WTC11 (cell line): ENCODE measurements at regions not wholly inside any gene's neighbourhood (a gene's known extent, or its start where the extent isn't known, plus 50 kb on each side); places are given as distances from the start of the nearest gene placed in this dataset.

Experiments used
- ATAC-seq: fragments of 200-7000 bp; cut with Tn5 transposase; 2 replicates; pipeline ENCODE4 v1.10.0; 2021; ENCODE audit warnings: mild to moderate bottlenecking, moderate library complexity
- CTCF ChIA-PET: fragments of 300-600 bp; sonication (Branson Sonifier 250); formaldehyde crosslinking; loops from one replicate; lab custom pipeline; 2021; ENCODE audit warnings: antibody characterized with exemption; lab: Charles Lee
- POLR2A ChIA-PET: fragments of 350-600 bp; sonication (Branson Sonifier 250); formaldehyde crosslinking; loops from one replicate; lab custom pipeline; 2021; ENCODE audit warnings: antibody characterized with exemption; lab: Charles Lee
- DNase-seq: peaks from one replicate; pipeline ENCODE4 v3.0.0; 2021; ENCODE audit warnings: low spot score
- H3K27ac Mint-ChIP-seq: 2 replicates; pipeline ENCODE4 v1.8.0; 2021; ENCODE audit warnings: mixed read lengths
- H3K27me3 Mint-ChIP-seq: 2 replicates; pipeline ENCODE4 v1.8.0; 2021; ENCODE audit warnings: low read depth, mild to moderate bottlenecking, moderate library complexity, mixed read lengths
- H3K36me3 Mint-ChIP-seq: 2 replicates; pipeline ENCODE4 v1.8.0; 2021; ENCODE audit warnings: mixed read lengths
- H3K4me1 Mint-ChIP-seq: 2 replicates; pipeline ENCODE4 v1.8.0; 2022; ENCODE audit warnings: mixed read lengths
- H3K4me3 Mint-ChIP-seq: 2 replicates; pipeline ENCODE4 v1.8.0; 2021; ENCODE audit warnings: mild to moderate bottlenecking, moderate library complexity, mixed read lengths
- H3K9me3 Mint-ChIP-seq: 2 replicates; pipeline ENCODE4 v1.8.0; 2021; ENCODE audit warnings: mixed read lengths
- GRHL2 ChIP-seq: fragments of 250-450 bp; sonication (Bioruptor Pico); IDR thresholded peaks from 2 replicates; pipeline ENCODE4 v1.8.0; 2022; ENCODE audit warnings: mild to moderate bottlenecking, moderate library complexity; ENCODE audit not compliant: insufficient replicate concordance, severe bottlenecking
- NFATC4 ChIP-seq: fragments of 250-450 bp; sonication (Bioruptor Pico); IDR thresholded peaks from 2 replicates; pipeline ENCODE4 v1.9.0; 2021; ENCODE audit warnings: mild to moderate bottlenecking
- NFE2L1 ChIP-seq: sonication (generic); formaldehyde crosslinking; IDR thresholded peaks from 2 replicates; pipeline ENCODE4 v1.8.1; 2023; ENCODE audit warnings: missing genetic modification reagents
- OVOL2 ChIP-seq: fragments of 250-450 bp; sonication (Bioruptor Pico); IDR thresholded peaks from 2 replicates; pipeline ENCODE4 v1.9.0; 2021; ENCODE audit warnings: mild to moderate bottlenecking, borderline replicate concordance
- RELA ChIP-seq: sonication (generic); formaldehyde crosslinking; IDR thresholded peaks from 2 replicates; pipeline ENCODE4 v1.8.1; 2022; ENCODE audit warnings: missing genetic modification reagents, mild to moderate bottlenecking, borderline replicate concordance
- ZNF423 ChIP-seq: fragments of 250-450 bp; sonication (Bioruptor Pico); IDR thresholded peaks from 2 replicates; pipeline ENCODE4 v2.1.2; 2022; ENCODE audit warnings: mild to moderate bottlenecking, moderate library complexity
- TF ChIP-seq, protein P1 (sequence below): fragments of 250-450 bp; sonication (Bioruptor Pico); IDR thresholded peaks from 2 replicates; pipeline ENCODE4 v1.9.0; 2021; ENCODE audit warnings: mild to moderate bottlenecking, borderline replicate concordance
- TF ChIP-seq, protein P2 (sequence below): fragments of 250-450 bp; sonication (Bioruptor Pico); IDR thresholded peaks from 2 replicates; pipeline ENCODE4 v1.9.0; 2021; ENCODE audit warnings: mild to moderate bottlenecking
- TF ChIP-seq, protein P3 (sequence below): sonication (generic); formaldehyde crosslinking; IDR thresholded peaks from 2 replicates; pipeline ENCODE4 v1.8.1; 2023; ENCODE audit warnings: mild to moderate bottlenecking, missing genetic modification reagents, borderline replicate concordance
- TF ChIP-seq, protein P4 (sequence below): sonication (generic); formaldehyde crosslinking; IDR thresholded peaks from 2 replicates; pipeline ENCODE4 v1.8.0; 2023; ENCODE audit warnings: missing genetic modification reagents
- TF ChIP-seq, protein P5 (sequence below): sonication (generic); formaldehyde crosslinking; IDR thresholded peaks from 2 replicates; pipeline ENCODE4 v1.8.0; 2022; ENCODE audit warnings: missing genetic modification reagents
- TF ChIP-seq, protein P6 (sequence below): sonication (generic); formaldehyde crosslinking; IDR thresholded peaks from 2 replicates; pipeline ENCODE4 v1.8.1; 2022; ENCODE audit warnings: mild to moderate bottlenecking, missing genetic modification reagents, moderate library complexity, borderline replicate concordance

DNA sequence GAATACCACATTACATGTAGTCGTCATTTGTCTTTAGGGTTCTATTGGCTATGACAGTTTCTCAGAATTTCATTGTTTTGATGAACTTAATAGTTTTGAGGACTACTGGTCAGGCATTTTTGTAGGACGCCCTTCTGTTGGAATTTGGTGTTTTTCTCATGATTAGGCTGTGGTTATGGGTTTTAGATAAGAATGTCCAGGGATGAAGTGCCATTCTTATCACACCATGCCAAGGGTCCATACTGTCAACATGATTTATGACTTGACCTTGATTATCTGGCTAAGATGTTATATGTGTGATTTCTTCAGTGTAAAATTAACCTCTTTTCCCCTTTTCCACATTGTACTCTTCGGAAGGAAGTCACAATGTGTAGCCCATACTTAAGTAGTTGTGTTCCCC lies 135.3 kb downstream of the DIPK2A start (continued):
- TF ChIP-seq GRHL2 (CRISPR knock-in tag) (no peak), ZNF423 (CRISPR knock-in tag) (no peak), NFATC4 (no peak), NFE2L1 (no peak)
- TF ChIP-seq, protein P1, sequence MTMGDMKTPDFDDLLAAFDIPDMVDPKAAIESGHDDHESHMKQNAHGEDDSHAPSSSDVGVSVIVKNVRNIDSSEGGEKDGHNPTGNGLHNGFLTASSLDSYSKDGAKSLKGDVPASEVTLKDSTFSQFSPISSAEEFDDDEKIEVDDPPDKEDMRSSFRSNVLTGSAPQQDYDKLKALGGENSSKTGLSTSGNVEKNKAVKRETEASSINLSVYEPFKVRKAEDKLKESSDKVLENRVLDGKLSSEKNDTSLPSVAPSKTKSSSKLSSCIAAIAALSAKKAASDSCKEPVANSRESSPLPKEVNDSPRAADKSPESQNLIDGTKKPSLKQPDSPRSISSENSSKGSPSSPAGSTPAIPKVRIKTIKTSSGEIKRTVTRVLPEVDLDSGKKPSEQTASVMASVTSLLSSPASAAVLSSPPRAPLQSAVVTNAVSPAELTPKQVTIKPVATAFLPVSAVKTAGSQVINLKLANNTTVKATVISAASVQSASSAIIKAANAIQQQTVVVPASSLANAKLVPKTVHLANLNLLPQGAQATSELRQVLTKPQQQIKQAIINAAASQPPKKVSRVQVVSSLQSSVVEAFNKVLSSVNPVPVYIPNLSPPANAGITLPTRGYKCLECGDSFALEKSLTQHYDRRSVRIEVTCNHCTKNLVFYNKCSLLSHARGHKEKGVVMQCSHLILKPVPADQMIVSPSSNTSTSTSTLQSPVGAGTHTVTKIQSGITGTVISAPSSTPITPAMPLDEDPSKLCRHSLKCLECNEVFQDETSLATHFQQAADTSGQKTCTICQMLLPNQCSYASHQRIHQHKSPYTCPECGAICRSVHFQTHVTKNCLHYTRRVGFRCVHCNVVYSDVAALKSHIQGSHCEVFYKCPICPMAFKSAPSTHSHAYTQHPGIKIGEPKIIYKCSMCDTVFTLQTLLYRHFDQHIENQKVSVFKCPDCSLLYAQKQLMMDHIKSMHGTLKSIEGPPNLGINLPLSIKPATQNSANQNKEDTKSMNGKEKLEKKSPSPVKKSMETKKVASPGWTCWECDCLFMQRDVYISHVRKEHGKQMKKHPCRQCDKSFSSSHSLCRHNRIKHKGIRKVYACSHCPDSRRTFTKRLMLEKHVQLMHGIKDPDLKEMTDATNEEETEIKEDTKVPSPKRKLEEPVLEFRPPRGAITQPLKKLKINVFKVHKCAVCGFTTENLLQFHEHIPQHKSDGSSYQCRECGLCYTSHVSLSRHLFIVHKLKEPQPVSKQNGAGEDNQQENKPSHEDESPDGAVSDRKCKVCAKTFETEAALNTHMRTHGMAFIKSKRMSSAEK (CRISPR knock-in tag): no peak
- TF ChIP-seq, protein P2, sequence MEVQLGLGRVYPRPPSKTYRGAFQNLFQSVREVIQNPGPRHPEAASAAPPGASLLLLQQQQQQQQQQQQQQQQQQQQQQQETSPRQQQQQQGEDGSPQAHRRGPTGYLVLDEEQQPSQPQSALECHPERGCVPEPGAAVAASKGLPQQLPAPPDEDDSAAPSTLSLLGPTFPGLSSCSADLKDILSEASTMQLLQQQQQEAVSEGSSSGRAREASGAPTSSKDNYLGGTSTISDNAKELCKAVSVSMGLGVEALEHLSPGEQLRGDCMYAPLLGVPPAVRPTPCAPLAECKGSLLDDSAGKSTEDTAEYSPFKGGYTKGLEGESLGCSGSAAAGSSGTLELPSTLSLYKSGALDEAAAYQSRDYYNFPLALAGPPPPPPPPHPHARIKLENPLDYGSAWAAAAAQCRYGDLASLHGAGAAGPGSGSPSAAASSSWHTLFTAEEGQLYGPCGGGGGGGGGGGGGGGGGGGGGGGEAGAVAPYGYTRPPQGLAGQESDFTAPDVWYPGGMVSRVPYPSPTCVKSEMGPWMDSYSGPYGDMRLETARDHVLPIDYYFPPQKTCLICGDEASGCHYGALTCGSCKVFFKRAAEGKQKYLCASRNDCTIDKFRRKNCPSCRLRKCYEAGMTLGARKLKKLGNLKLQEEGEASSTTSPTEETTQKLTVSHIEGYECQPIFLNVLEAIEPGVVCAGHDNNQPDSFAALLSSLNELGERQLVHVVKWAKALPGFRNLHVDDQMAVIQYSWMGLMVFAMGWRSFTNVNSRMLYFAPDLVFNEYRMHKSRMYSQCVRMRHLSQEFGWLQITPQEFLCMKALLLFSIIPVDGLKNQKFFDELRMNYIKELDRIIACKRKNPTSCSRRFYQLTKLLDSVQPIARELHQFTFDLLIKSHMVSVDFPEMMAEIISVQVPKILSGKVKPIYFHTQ: no peak
- TF ChIP-seq, protein P3, sequence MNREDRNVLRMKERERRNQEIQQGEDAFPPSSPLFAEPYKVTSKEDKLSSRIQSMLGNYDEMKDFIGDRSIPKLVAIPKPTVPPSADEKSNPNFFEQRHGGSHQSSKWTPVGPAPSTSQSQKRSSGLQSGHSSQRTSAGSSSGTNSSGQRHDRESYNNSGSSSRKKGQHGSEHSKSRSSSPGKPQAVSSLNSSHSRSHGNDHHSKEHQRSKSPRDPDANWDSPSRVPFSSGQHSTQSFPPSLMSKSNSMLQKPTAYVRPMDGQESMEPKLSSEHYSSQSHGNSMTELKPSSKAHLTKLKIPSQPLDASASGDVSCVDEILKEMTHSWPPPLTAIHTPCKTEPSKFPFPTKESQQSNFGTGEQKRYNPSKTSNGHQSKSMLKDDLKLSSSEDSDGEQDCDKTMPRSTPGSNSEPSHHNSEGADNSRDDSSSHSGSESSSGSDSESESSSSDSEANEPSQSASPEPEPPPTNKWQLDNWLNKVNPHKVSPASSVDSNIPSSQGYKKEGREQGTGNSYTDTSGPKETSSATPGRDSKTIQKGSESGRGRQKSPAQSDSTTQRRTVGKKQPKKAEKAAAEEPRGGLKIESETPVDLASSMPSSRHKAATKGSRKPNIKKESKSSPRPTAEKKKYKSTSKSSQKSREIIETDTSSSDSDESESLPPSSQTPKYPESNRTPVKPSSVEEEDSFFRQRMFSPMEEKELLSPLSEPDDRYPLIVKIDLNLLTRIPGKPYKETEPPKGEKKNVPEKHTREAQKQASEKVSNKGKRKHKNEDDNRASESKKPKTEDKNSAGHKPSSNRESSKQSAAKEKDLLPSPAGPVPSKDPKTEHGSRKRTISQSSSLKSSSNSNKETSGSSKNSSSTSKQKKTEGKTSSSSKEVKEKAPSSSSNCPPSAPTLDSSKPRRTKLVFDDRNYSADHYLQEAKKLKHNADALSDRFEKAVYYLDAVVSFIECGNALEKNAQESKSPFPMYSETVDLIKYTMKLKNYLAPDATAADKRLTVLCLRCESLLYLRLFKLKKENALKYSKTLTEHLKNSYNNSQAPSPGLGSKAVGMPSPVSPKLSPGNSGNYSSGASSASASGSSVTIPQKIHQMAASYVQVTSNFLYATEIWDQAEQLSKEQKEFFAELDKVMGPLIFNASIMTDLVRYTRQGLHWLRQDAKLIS (CRISPR knock-in tag): no peak
- TF ChIP-seq, protein P4, sequence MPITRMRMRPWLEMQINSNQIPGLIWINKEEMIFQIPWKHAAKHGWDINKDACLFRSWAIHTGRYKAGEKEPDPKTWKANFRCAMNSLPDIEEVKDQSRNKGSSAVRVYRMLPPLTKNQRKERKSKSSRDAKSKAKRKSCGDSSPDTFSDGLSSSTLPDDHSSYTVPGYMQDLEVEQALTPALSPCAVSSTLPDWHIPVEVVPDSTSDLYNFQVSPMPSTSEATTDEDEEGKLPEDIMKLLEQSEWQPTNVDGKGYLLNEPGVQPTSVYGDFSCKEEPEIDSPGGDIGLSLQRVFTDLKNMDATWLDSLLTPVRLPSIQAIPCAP (CRISPR knock-in tag): no peak
- TF ChIP-seq, protein P5, sequence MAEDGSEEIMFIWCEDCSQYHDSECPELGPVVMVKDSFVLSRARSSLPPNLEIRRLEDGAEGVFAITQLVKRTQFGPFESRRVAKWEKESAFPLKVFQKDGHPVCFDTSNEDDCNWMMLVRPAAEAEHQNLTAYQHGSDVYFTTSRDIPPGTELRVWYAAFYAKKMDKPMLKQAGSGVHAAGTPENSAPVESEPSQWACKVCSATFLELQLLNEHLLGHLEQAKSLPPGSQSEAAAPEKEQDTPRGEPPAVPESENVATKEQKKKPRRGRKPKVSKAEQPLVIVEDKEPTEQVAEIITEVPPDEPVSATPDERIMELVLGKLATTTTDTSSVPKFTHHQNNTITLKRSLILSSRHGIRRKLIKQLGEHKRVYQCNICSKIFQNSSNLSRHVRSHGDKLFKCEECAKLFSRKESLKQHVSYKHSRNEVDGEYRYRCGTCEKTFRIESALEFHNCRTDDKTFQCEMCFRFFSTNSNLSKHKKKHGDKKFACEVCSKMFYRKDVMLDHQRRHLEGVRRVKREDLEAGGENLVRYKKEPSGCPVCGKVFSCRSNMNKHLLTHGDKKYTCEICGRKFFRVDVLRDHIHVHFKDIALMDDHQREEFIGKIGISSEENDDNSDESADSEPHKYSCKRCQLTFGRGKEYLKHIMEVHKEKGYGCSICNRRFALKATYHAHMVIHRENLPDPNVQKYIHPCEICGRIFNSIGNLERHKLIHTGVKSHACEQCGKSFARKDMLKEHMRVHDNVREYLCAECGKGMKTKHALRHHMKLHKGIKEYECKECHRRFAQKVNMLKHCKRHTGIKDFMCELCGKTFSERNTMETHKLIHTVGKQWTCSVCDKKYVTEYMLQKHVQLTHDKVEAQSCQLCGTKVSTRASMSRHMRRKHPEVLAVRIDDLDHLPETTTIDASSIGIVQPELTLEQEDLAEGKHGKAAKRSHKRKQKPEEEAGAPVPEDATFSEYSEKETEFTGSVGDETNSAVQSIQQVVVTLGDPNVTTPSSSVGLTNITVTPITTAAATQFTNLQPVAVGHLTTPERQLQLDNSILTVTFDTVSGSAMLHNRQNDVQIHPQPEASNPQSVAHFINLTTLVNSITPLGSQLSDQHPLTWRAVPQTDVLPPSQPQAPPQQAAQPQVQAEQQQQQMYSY (CRISPR knock-in tag): no peak

DNA sequence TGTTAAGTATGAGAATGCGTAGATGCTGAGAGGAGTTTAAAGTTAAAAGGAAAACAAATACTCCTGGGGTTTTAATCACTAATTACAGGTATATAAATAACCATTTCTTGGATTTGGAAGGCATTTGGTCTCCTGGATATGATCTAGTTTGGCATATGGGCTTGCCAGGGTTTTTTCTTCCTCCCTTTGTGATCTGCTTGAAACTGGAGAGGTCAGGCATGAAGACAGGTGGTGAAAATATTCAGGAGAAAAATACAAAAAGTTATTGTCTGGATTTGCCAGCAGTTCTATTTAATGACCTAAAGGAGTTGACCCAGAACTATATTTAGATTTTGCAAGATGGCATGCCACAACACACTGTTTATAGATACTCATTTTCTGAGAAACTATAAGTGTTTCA lies 136.3 kb downstream of the DIPK2A start:
- DNase-seq: no peak
- H3K36me3 Mint-ChIP-seq: no peaks in the 10 kb centered on the region
- H3K4me1 Mint-ChIP-seq: peaks cover 14% of the 10 kb centered on the region
- TF ChIP-seq, protein P1 (CRISPR knock-in tag): no peak
- TF ChIP-seq OVOL2 (no peak), RELA (CRISPR knock-in tag) (no peak)
- TF ChIP-seq, protein P6, sequence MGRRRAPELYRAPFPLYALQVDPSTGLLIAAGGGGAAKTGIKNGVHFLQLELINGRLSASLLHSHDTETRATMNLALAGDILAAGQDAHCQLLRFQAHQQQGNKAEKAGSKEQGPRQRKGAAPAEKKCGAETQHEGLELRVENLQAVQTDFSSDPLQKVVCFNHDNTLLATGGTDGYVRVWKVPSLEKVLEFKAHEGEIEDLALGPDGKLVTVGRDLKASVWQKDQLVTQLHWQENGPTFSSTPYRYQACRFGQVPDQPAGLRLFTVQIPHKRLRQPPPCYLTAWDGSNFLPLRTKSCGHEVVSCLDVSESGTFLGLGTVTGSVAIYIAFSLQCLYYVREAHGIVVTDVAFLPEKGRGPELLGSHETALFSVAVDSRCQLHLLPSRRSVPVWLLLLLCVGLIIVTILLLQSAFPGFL (CRISPR knock-in tag): no peak
- ChIA-PET CTCF (no interaction called here), POLR2A (no interaction called here)
- no peaks in the 10 kb centered on the region for H3K9me3 Mint-ChIP-seq
- no peak overlapping the region for H3K27ac Mint-ChIP-seq
- H3K4me3 Mint-ChIP-seq: no peak overlapping the region
- H3K27me3 Mint-ChIP-seq: no peaks in the 10 kb centered on the region
- no peak for ATAC-seq
